Osteocyte (in vitro differentiated cells): ENCODE measurements at regions not wholly inside any gene's neighbourhood (a gene's known extent, or its start where the extent isn't known, plus 50 kb on each side); places are given as distances from the start of the nearest gene placed in this dataset.

ENCODE experiments used
- DNase-seq: peaks from one replicate; pipeline ENCODE4 v3.0.0; 2021; ENCODE audit warnings: mixed read lengths; ENCODE audit not compliant: unreplicated experiment; ENCODE audit errors: extremely low spot score
- H3K27ac Mint-ChIP-seq: one replicate; pipeline ENCODE4 v1.8.0; 2021; ENCODE audit warnings: mild to moderate bottlenecking, mixed read lengths; ENCODE audit not compliant: unreplicated experiment
- H3K27me3 Mint-ChIP-seq: one replicate; pipeline ENCODE4 v1.8.0; 2021; ENCODE audit warnings: mixed read lengths; ENCODE audit not compliant: unreplicated experiment
- H3K36me3 Mint-ChIP-seq: one replicate; pipeline ENCODE4 v1.8.0; 2021; ENCODE audit warnings: mixed read lengths; ENCODE audit not compliant: unreplicated experiment
- H3K4me1 Mint-ChIP-seq: one replicate; pipeline ENCODE4 v1.8.0; 2021; ENCODE audit warnings: mixed read lengths; ENCODE audit not compliant: unreplicated experiment
- H3K4me3 Mint-ChIP-seq: one replicate; pipeline ENCODE4 v1.8.0; 2021; ENCODE audit warnings: mild to moderate bottlenecking, moderate library complexity, mixed read lengths; ENCODE audit not compliant: unreplicated experiment
- H3K9me3 Mint-ChIP-seq: one replicate; pipeline ENCODE4 v1.8.0; 2021; ENCODE audit warnings: mixed read lengths; ENCODE audit not compliant: unreplicated experiment
- TF ChIP-seq, protein P1 (sequence below): fragments of 200-600 bp; sonication (generic); IDR thresholded peaks from 2 replicates; pipeline ENCODE4 v1.5.0; 2021; ENCODE audit warnings: antibody characterized with exemption, mild to moderate bottlenecking, moderate library complexity

DNA sequence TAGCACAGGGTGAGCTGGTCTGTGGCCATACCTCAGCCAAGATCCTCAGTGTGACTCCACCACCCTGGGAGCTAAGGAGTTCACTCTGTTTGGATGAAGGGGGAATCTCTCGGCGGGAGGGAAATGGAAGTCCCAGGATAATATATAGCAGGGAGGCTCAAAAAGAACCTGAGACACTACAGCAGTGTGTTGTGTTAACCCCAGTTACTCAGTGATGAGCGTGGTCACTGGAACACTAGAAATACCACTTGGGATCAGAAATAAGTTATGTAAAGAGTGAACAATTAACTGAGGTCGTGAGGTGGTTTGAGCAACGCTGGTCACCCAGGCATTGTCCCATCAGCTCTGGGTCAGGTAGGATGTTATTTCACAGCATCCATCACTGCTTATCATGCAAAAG is 59.3 kb upstream of the ADAMTS16 start:
- TF ChIP-seq, protein P1, sequence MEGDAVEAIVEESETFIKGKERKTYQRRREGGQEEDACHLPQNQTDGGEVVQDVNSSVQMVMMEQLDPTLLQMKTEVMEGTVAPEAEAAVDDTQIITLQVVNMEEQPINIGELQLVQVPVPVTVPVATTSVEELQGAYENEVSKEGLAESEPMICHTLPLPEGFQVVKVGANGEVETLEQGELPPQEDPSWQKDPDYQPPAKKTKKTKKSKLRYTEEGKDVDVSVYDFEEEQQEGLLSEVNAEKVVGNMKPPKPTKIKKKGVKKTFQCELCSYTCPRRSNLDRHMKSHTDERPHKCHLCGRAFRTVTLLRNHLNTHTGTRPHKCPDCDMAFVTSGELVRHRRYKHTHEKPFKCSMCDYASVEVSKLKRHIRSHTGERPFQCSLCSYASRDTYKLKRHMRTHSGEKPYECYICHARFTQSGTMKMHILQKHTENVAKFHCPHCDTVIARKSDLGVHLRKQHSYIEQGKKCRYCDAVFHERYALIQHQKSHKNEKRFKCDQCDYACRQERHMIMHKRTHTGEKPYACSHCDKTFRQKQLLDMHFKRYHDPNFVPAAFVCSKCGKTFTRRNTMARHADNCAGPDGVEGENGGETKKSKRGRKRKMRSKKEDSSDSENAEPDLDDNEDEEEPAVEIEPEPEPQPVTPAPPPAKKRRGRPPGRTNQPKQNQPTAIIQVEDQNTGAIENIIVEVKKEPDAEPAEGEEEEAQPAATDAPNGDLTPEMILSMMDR, result no peak
- H3K27me3 Mint-ChIP-seq, result peaks cover 4% of the 10 kb centered on the region

DNA sequence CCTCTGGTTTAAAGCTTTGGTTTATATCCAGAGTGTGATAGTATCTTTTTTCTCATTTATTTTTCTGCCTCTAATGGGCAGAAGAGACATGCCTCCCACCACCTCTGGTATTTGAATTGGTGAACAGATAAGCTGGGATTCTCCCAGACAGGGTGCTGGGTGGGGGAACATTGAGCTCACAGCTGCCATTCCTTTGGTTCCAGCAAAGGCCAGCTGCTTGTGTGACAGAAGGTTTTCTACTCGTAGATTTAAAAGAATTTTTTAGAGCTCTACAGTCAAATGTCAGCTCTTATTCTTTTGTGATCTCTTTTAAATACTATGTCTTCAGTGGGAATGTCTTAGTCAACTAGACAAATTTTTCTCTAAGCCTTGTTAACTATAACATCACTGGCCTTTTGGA is 54.7 kb upstream of the ADAMTS16 start:
- Mint-ChIP-seq H3K9me3 (no peaks in the 10 kb centered on the region), H3K4me3 (no peak overlapping the region), H3K36me3 (no peaks in the 10 kb centered on the region), H3K27ac (no peak overlapping the region), H3K27me3 (no peaks in the 10 kb centered on the region), H3K4me1 (no peaks in the 10 kb centered on the region)
- DNase-seq, result no peak
- TF ChIP-seq, protein P1, result no peak

More for the DNA sequence above, 59.3 kb upstream of the ADAMTS16 start:
- Mint-ChIP-seq H3K4me3 (no peak overlapping the region), H3K27ac (no peak overlapping the region), H3K4me1 (no peaks in the 10 kb centered on the region), H3K9me3 (no peaks in the 10 kb centered on the region), H3K36me3 (no peaks in the 10 kb centered on the region)
- DNase-seq, result no peak

DNA sequence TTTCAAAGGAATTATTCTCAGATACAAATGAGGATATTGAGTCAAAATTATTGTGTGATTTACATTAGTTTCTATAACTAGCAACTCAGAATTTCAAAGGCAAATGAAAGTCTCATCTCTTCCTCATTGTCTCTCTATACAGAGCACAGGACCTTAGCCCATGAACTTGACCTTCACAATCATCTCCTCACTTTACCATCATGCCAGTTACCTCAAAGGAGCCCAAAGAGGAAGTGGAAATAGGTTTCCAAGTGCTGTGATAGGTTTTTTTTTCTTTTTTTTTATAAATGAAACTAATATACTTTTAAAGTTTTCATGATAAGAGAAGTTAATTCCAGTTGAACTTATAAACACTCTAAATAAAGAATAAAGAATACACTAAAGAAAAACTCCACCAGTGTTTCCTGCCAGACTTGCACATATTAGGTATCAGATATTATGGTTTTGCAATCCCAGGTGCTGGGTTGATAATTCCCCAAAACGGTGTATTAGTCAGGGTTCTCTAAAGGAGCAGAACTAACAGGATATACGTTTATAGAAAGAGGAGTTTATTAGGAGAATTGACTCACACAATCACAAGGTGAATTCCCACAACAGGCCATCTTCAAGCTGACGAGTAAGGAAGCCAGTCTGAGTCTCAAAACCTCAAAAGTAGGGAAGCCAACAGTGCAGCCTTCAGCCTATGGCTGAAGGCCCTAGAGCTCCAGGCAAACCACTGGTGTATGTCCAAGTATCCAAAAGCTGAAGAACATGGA is 50.1 kb upstream of the ADAMTS16 start:
- no peaks in the 10 kb centered on the region for H3K4me1 Mint-ChIP-seq
- no peaks in the 10 kb centered on the region for H3K9me3 Mint-ChIP-seq
- H3K27me3 Mint-ChIP-seq, result no peaks in the 10 kb centered on the region
- TF ChIP-seq, protein P1, result no peak
- no peak for DNase-seq
- H3K36me3 Mint-ChIP-seq, result no peaks in the 10 kb centered on the region
- no peak overlapping the region for H3K4me3 Mint-ChIP-seq
- no peak overlapping the region for H3K27ac Mint-ChIP-seq
